SW 1271 (cell line): ENCODE measurements at regions not wholly inside any gene's neighbourhood (a gene's known extent, or its start where the extent isn't known, plus 50 kb on each side); places are given as distances from the start of the nearest gene placed in this dataset.
"Not testable (repeated sequence)": the region's sequence is repeated elsewhere in the genome, so short reads cannot be mapped to it uniquely, and the experiment has no call there.

Source experiments
- DNase-seq, 2 experiments: peaks; one replicate each; lab custom pipeline; 2025; lab: John Stamatoyannopoulos, UW

- no peak for DNase-seq
Observed at GRCh38 chr14:38973083-38973700, 129.8 kb downstream of the SEC23A start.

- no peak for DNase-seq
Observed at GRCh38 chr14:38972511-38972910, 130.5 kb downstream of the SEC23A start.

- DNase-seq = no peak
Observed at GRCh38 chr14:38971258-38971921, 131.6 kb downstream of the SEC23A start.

- no peak for DNase-seq
Observed at GRCh38 chr14:38964630-38965029, 138.4 kb downstream of the SEC23A start.

GRCh38 chr14:38960946-38961531, 142.0 kb downstream of the SEC23A start:
- no peak for DNase-seq

GRCh38 chr14:38959021-38959420, 144.0 kb downstream of the SEC23A start:
- DNase-seq = no peak

- DNase-seq = no peak
Observed at GRCh38 chr14:38958589-38958988, 144.4 kb downstream of the SEC23A start.

GRCh38 chr14:38951451-38951850, 151.6 kb downstream of the SEC23A start:
- peak in 1 of 2 experiments; percentile 12 for DNase-seq

GRCh38 chr14:38950676-38951075, 152.4 kb downstream of the SEC23A start:
- no peak for DNase-seq

GRCh38 chr14:38948576-38948975, 154.5 kb downstream of the SEC23A start:
- no peak for DNase-seq

- peak in 1 of 2 experiments; percentile 12 for DNase-seq
Observed at GRCh38 chr14:38948171-38948570, 154.9 kb downstream of the SEC23A start.

- DNase-seq = no peak
Observed at GRCh38 chr14:38947343-38947742, 155.7 kb downstream of the SEC23A start.

GRCh38 chr14:38944691-38945090, 158.3 kb downstream of the SEC23A start:
- no peak for DNase-seq

- DNase-seq = no peak
Observed at GRCh38 chr14:38941488-38941887, 161.5 kb downstream of the SEC23A start.

- DNase-seq = not testable (repeated sequence)
Observed at GRCh38 chr14:38932653-38933000, 170.4 kb downstream of the SEC23A start.

GRCh38 chr14:38931969-38932652, 170.9 kb downstream of the SEC23A start:
- DNase-seq = no peak

- no peak for DNase-seq
Observed at GRCh38 chr14:38930898-38931297, 172.1 kb downstream of the SEC23A start.

- no peak for DNase-seq
Observed at GRCh38 chr14:38930022-38930421, 173.0 kb downstream of the SEC23A start.

GRCh38 chr14:38929416-38929815, 173.6 kb downstream of the SEC23A start:
- DNase-seq = no peak

- DNase-seq = not testable (repeated sequence)
Observed at GRCh38 chr14:38921893-38922292, 181.1 kb downstream of the SEC23A start.

- no peak for DNase-seq
Observed at GRCh38 chr14:38915125-38915524, 187.9 kb downstream of the SEC23A start.

- DNase-seq = no peak
Observed at GRCh38 chr14:38910092-38910491, 192.9 kb downstream of the SEC23A start.

GRCh38 chr14:38904959-38905358, 198.1 kb downstream of the SEC23A start:
- DNase-seq = no peak
